T-cell (primary cell): ENCODE measurements at regions not wholly inside any gene's neighbourhood (a gene's known extent, or its start where the extent isn't known, plus 50 kb on each side); places are given as distances from the start of the nearest gene placed in this dataset.

Experiments
- ATAC-seq, 4 experiments: fragments of 200-7000 bp in 3 of 4; fragments of 150-1000 bp in 1 of 4; cut with Tn5 transposase; replicated peaks in 1 of 4; 1 replicate in 3 of 4; 2 replicates in 1 of 4; pipeline ENCODE4 v1.10.0; 2021; ENCODE audit warnings: moderate library complexity in 3 of 4, mild to moderate bottlenecking in 2 of 4, moderate number of reproducible peaks in 1 of 4
- CTCF ChIA-PET, 2 donors: fragments of 300-600 bp; sonication (Branson Sonifier 250); formaldehyde crosslinking; loops; one replicate each; lab custom pipeline; 2022; ENCODE audit warnings: antibody characterized with exemption in 2 of 2; lab: Charles Lee
- POLR2A ChIA-PET, 2 donors: fragments of 300-600 bp; sonication (Branson Sonifier 250); formaldehyde crosslinking; loops; one replicate each; lab custom pipeline; 2022; ENCODE audit warnings: antibody characterized with exemption in 2 of 2; lab: Charles Lee
- DNase-seq, 35 experiments: peaks; one replicate each; pipeline versions ENCODE4 v3.0.0 to v3.0.0-alpha.2; 2013 to 2023
- H3K27ac ChIP-seq: one replicate; pipeline ENCODE4 v1.5.1; 2013; ENCODE audit warnings: low read length
- H3K27me3 ChIP-seq, 2 experiments: replicated peaks in 1 of 2; 1 replicate in 1 of 2; 2 replicates in 1 of 2; pipeline versions ENCODE4 v1.6.1 to v1.7.0; 2013; ENCODE audit warnings: low read length in 1 of 2, mixed read lengths in 1 of 2; ENCODE audit not compliant: control insufficient read depth in 2 of 2, insufficient read depth in 2 of 2; ENCODE audit errors: extremely low read depth in 1 of 2
- H3K36me3 ChIP-seq, 2 donors: 1 replicate in 1 of 2; 2 replicates in 1 of 2; pipeline versions ENCODE4 v1.6.1 to v1.7.0; 2013; ENCODE audit warnings: low read length in 1 of 2; ENCODE audit not compliant: control insufficient read depth in 2 of 2, insufficient read depth in 1 of 2; ENCODE audit errors: extremely low read depth in 1 of 2
- H3K4me1 ChIP-seq, 2 experiments: 1 replicate in 1 of 2; 2 replicates in 1 of 2; pipeline versions ENCODE4 v1.6.1 to v1.7.0; 2013; ENCODE audit warnings: low read length in 2 of 2, mixed read lengths in 1 of 2; ENCODE audit not compliant: insufficient read depth in 2 of 2, control insufficient read depth in 1 of 2; ENCODE audit errors: extremely low read depth in 1 of 2
- H3K4me3 ChIP-seq, 2 donors: 1 replicate in 1 of 2; 2 replicates in 1 of 2; pipeline versions ENCODE4 v1.5.1 to v1.7.0; 2013; ENCODE audit warnings: mild to moderate bottlenecking in 2 of 2, low read length in 1 of 2, moderate library complexity in 1 of 2; ENCODE audit not compliant: control insufficient read depth in 1 of 2; ENCODE audit errors: extremely low read depth in 1 of 2
- H3K9me3 ChIP-seq: 2 replicates; pipeline ENCODE4 v1.7.0; 2013
- H3K27ac Mint-ChIP-seq, 2 donors: one replicate each; pipeline ENCODE4 v1.8.0; 2020 to 2021; ENCODE audit warnings: mild to moderate bottlenecking in 2 of 2, mixed read lengths in 2 of 2
- H3K27me3 Mint-ChIP-seq, 2 donors: one replicate each; pipeline ENCODE4 v1.8.0; 2021 to 2022; ENCODE audit warnings: mixed read lengths in 2 of 2
- H3K36me3 Mint-ChIP-seq: one replicate; pipeline ENCODE4 v1.8.0; 2021; ENCODE audit warnings: mixed read lengths
- H3K4me1 Mint-ChIP-seq, 3 donors: one replicate each; pipeline ENCODE4 v1.8.0; 2020 to 2022; ENCODE audit warnings: mixed read lengths in 3 of 3, mild to moderate bottlenecking in 1 of 3
- H3K4me3 Mint-ChIP-seq, 3 donors: one replicate each; pipeline ENCODE4 v1.8.0; 2020 to 2022; ENCODE audit warnings: mild to moderate bottlenecking in 3 of 3, mixed read lengths in 3 of 3, moderate library complexity in 3 of 3
- H3K9me3 Mint-ChIP-seq, 3 donors: one replicate each; pipeline ENCODE4 v1.8.0; 2020 to 2022; ENCODE audit warnings: mixed read lengths in 3 of 3
- WGBS: methylation state at CpG from one replicate; pipeline ENCODE4 v1.1.5; 2013; ENCODE audit warnings: missing lambda C conversion rate; ENCODE audit not compliant: insufficient coverage; 5-methylcytosine and 5-hydroxymethylcytosine counted together

DNA sequence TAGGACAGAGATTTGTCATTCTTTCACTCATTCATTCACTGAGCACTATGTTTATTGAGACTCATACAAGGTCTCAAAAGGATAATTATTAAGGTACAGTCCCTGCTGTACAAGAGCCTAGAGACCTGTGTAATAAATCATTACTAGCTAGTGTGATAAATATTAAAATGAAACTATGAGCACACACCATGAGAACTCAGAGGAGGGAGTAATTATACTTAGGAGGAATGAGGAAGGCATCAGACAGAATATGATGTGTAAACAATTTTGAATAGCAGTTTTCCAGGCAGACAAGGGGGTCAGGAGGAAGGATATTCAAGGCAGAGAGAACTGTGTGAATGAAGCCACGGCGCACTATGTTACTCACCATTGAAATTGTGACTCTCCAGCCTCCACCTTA is 300.8 kb upstream of the ISX start:
- H3K27me3 Mint-ChIP-seq: peaks cover 2 to 3% of the 10 kb centered on the region in 2 donors
- CTCF ChIA-PET: no interaction called here
- WGBS: no CpG with 5 or more reads among the region's 2 CpGs
- H3K4me3 Mint-ChIP-seq: no peak overlapping the region
- Histone ChIP-seq H3K36me3 (no peaks in the 10 kb centered on the region), H3K4me1 (no peaks in the 10 kb centered on the region), H3K27me3 (no peaks in the 10 kb centered on the region), H3K9me3 (no peaks in the 10 kb centered on the region), H3K4me3 (no peak overlapping the region), H3K27ac (no peak overlapping the region)
- POLR2A ChIA-PET: no interaction called here
- DNase-seq (no peak), ATAC-seq (no peak)
- H3K27ac Mint-ChIP-seq: no peak overlapping the region
- no peaks in the 10 kb centered on the region for H3K4me1 Mint-ChIP-seq
- no peaks in the 10 kb centered on the region for H3K36me3 Mint-ChIP-seq
- no peaks in the 10 kb centered on the region for H3K9me3 Mint-ChIP-seq

DNA sequence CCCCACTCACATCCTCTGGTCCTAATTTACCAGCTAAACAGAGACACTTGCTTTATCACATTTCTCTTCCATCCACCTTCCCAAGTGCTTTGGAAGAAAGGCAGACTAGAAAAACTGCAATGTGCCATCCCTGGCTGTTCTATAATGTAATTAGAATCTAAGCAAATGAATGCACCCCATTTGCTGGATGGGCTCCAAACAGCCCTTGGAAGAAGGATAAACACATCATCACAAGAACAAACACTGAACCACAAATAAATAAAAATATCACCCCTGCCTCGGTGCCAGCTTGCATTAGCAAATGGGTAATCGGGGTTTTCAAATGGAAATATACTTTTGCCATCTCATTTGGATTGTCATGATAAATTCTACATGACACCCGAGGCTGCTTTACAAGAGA is 296.6 kb upstream of the ISX start:
- H3K27ac Mint-ChIP-seq: no peak overlapping the region

DNA sequence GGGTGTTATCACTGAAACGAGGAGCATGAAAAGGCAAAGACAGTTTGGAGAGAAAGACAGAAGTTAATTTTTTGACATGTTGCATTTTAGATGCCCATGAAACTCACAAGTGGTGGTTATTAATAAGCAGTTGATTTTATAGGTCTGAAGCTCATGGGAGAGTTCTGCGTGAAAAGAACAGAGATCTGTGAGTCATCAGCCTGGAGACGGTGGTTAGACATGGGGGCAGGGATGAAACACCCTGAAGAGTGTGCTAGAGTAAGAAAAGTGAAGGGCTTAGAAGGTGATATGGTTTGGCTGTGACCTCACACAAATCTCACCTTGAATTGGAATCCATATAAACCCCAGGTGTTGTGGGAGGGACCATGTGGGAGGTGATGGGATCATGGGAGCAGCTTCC is 289.1 kb upstream of the ISX start:
- ChIA-PET POLR2A (no interaction called here), CTCF (no interaction called here)
- no peaks in the 10 kb centered on the region for H3K9me3 ChIP-seq
- no peaks in the 10 kb centered on the region for H3K27me3 ChIP-seq
- Mint-ChIP-seq H3K36me3 (no peaks in the 10 kb centered on the region), H3K27me3 (peaks cover 0 to 4% of the 10 kb centered on the region in 2 donors), H3K4me1 (no peaks in the 10 kb centered on the region), H3K27ac (no peak overlapping the region), H3K4me3 (no peak overlapping the region), H3K9me3 (peaks cover 14 to 25% (median 24%) of the 10 kb centered on the region in 3 donors)
- no peaks in the 10 kb centered on the region for H3K4me1 ChIP-seq
- 61% methylated on average over 3 of the region's 3 CpGs for WGBS
- no peak overlapping the region for H3K4me3 ChIP-seq
- H3K36me3 ChIP-seq: no peaks in the 10 kb centered on the region
- ATAC-seq (no peak), DNase-seq (no peak)
- no peak overlapping the region for H3K27ac ChIP-seq

More for the DNA sequence above, 296.6 kb upstream of the ISX start:
- Mint-ChIP-seq H3K4me1 (no peaks in the 10 kb centered on the region), H3K9me3 (peaks cover 0 to 4% (median 0%) of the 10 kb centered on the region in 3 donors), H3K27me3 (peaks cover 2 to 6% of the 10 kb centered on the region in 2 donors), H3K4me3 (no peak overlapping the region), H3K36me3 (no peaks in the 10 kb centered on the region)
- Histone ChIP-seq H3K27me3 (no peaks in the 10 kb centered on the region), H3K9me3 (no peaks in the 10 kb centered on the region), H3K27ac (no peak overlapping the region), H3K36me3 (no peaks in the 10 kb centered on the region), H3K4me1 (no peaks in the 10 kb centered on the region), H3K4me3 (no peak overlapping the region)
- ChIA-PET CTCF (no interaction called here), POLR2A (no interaction called here)
- DNase-seq (no peak), ATAC-seq (no peak)
- WGBS: no CpG with 5 or more reads among the region's 3 CpGs

DNA sequence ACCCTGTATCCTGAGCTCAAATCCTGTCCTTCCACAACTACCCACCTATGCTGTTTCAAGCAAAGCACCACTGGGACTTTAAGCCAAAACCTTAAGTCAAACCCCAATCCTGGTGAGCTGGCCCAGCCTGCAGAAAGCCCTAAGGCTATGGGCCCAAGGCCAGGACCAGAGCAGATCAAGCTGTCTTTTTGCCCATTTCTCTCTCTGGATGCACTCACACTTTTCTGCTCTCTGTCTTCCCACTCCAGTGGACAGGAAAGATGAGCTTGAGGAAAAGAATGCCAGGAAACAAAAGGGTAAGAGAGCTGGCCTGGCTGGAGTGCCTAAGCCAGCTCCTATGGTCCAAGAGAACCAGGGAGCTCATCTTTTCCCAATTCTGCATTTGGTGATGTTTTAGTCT is 284.3 kb upstream of the ISX start:
- H3K9me3 Mint-ChIP-seq: peaks cover 15 to 35% (median 23%) of the 10 kb centered on the region in 3 donors
- H3K4me3 Mint-ChIP-seq: no peak overlapping the region
- ChIA-PET CTCF (no interaction called here), POLR2A (no interaction called here)
- Histone ChIP-seq H3K27ac (no peak overlapping the region), H3K4me3 (no peak overlapping the region), H3K27me3 (no peaks in the 10 kb centered on the region), H3K36me3 (no peaks in the 10 kb centered on the region), H3K9me3 (no peaks in the 10 kb centered on the region), H3K4me1 (no peaks in the 10 kb centered on the region)
- no peaks in the 10 kb centered on the region for H3K36me3 Mint-ChIP-seq
- no peaks in the 10 kb centered on the region for H3K4me1 Mint-ChIP-seq
- no peak for DNase-seq
- no peak for ATAC-seq
- H3K27ac Mint-ChIP-seq: no peak overlapping the region
- H3K27me3 Mint-ChIP-seq: peaks cover 0 to 6% of the 10 kb centered on the region in 2 donors

DNA sequence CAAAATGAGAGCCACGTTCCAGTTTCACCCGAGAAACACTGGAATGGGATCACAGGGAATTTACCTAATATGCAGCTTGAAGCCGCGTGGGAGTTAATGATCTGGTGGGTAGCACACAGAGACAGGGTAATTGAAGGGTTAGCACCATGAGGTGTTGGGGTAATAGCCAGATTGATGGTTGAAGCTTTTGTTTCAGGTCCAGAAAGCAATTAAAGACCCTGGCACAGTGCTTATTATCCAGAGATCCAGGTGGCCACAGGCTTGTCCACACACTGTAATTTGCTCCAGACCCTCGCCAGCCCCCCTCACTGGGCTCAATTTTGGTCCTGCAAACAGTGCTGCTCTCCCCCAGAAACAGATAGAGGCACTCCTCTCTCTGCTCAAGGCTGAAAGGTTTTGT is 282.5 kb upstream of the ISX start:
- ChIA-PET CTCF (no interaction called here), POLR2A (no interaction called here)
- Histone ChIP-seq H3K9me3 (no peaks in the 10 kb centered on the region), H3K4me3 (no peak overlapping the region), H3K27ac (no peak overlapping the region), H3K36me3 (no peaks in the 10 kb centered on the region), H3K27me3 (no peaks in the 10 kb centered on the region), H3K4me1 (no peaks in the 10 kb centered on the region)
- H3K9me3 Mint-ChIP-seq: peaks cover 10 to 29% (median 17%) of the 10 kb centered on the region in 3 donors
- 68% methylated on average over 3 of the region's 5 CpGs for WGBS
- peaks cover 2 to 6% of the 10 kb centered on the region in 2 donors for H3K27me3 Mint-ChIP-seq
- H3K36me3 Mint-ChIP-seq: no peaks in the 10 kb centered on the region
- no peak overlapping the region for H3K4me3 Mint-ChIP-seq
- ATAC-seq (no peak), DNase-seq (no peak)
- no peaks in the 10 kb centered on the region for H3K4me1 Mint-ChIP-seq
- H3K27ac Mint-ChIP-seq: no peak overlapping the region

DNA sequence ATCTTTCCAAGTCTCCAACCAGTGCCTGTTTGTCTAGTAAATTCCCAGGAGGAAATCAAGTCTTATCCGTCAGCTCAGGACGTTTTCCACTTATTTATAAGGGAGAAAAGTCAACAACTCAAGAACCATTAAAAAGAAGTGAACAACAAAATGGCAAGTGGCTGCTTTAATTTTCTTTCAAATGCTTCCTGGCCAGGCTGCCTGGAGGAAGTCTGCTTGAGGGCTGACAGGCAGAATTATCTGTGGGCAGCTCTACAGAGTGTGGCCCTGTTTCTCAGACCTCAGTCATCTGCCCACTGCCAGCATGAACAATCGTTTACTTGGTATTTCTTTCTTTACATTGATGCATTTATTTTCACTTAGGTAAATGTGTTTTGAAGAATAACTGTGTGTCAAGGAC is 281.9 kb upstream of the ISX start:
- ATAC-seq (no peak), DNase-seq (no peak)
- ChIA-PET POLR2A (no interaction called here), CTCF (no interaction called here)
- Mint-ChIP-seq H3K9me3 (peaks cover 6 to 26% (median 14%) of the 10 kb centered on the region in 3 donors), H3K27me3 (peaks cover 2 to 6% of the 10 kb centered on the region in 2 donors), H3K4me3 (no peak overlapping the region), H3K36me3 (no peaks in the 10 kb centered on the region), H3K4me1 (no peaks in the 10 kb centered on the region), H3K27ac (no peak overlapping the region)
- no CpG with 5 or more reads among the region's 3 CpGs for WGBS
- Histone ChIP-seq H3K4me3 (no peak overlapping the region), H3K27ac (no peak overlapping the region), H3K36me3 (no peaks in the 10 kb centered on the region), H3K4me1 (no peaks in the 10 kb centered on the region), H3K9me3 (no peaks in the 10 kb centered on the region), H3K27me3 (no peaks in the 10 kb centered on the region)

DNA sequence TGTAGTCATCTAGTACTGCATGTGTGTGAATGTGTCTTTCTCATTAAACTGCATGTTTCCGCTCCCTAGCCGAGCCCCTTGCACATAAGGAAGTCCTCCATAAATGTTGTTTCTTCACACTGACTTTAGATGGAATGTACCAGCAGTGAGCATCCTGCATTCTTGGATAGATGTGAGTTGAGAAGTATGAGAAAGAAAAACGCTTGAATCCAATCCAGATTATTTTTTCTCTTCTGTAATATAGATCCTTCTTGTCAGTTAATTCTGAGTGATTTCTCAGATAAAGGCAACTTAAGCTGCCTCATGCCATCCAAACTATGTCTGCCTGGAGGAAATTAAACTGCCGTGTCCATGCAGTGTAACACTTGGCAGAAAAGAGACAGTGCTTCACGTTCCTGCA is 268.1 kb upstream of the ISX start:
- Histone ChIP-seq H3K27me3 (peaks cover 0 to 2% of the 10 kb centered on the region in 2 experiments), H3K9me3 (no peaks in the 10 kb centered on the region), H3K36me3 (no peaks in the 10 kb centered on the region), H3K4me1 (no peaks in the 10 kb centered on the region), H3K27ac (no peak overlapping the region), H3K4me3 (no peak overlapping the region)
- Mint-ChIP-seq H3K9me3 (peaks cover 0 to 5% (median 0%) of the 10 kb centered on the region in 3 donors), H3K4me1 (no peaks in the 10 kb centered on the region), H3K4me3 (no peak overlapping the region), H3K27me3 (peaks cover 0 to 12% of the 10 kb centered on the region in 2 donors), H3K36me3 (no peaks in the 10 kb centered on the region), H3K27ac (no peak overlapping the region)
- POLR2A ChIA-PET: no interaction called here
- DNase-seq (no peak), ATAC-seq (no peak)
- 61% methylated on average over 2 of the region's 5 CpGs for WGBS
- CTCF ChIA-PET: no interaction called here
